ENCODE measurements at regions not wholly inside any gene's neighbourhood (a gene's known extent, or its start where the extent isn't known, plus 50 kb on each side); places are given as distances from the start of the nearest gene placed in this dataset.

DNA sequence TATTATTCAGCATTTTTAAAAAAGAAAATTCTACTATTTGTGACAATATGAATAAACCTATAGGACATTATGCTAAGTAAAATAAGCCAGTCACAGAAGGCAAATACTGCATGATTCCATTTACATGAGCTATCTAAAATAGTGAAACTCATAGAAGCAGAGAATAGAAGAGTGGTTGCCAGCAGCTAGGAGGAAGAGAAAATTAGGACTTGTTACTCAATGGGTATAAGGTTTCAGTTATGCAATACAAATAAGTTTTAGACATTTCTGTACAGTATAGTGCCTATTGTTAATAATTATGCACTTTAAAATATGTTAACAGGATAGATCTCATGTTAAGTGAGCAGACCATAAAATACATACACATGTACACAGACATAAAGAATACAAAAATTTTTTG, 73.8 kb upstream of the SPINK5 start:
- TF ChIP-seq, protein P1, sequence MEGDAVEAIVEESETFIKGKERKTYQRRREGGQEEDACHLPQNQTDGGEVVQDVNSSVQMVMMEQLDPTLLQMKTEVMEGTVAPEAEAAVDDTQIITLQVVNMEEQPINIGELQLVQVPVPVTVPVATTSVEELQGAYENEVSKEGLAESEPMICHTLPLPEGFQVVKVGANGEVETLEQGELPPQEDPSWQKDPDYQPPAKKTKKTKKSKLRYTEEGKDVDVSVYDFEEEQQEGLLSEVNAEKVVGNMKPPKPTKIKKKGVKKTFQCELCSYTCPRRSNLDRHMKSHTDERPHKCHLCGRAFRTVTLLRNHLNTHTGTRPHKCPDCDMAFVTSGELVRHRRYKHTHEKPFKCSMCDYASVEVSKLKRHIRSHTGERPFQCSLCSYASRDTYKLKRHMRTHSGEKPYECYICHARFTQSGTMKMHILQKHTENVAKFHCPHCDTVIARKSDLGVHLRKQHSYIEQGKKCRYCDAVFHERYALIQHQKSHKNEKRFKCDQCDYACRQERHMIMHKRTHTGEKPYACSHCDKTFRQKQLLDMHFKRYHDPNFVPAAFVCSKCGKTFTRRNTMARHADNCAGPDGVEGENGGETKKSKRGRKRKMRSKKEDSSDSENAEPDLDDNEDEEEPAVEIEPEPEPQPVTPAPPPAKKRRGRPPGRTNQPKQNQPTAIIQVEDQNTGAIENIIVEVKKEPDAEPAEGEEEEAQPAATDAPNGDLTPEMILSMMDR (conservative IDR thresholded peaks at IDR 0.05 in 1 of 2, IDR thresholded peaks at IDR 0.05 in 1 of 2; ENCODE audit: extremely low read depth in 1 of 2, insufficient read depth in 1 of 2, low read depth in 1 of 2, low read length in 2 of 2) = no peak
- no peak for TF ChIP-seq EZH2 (IDR thresholded peaks at IDR 0.05; ENCODE audit: borderline replicate concordance, low read length)
